NCI-H2227 treated with DMSO at 0.1 percent for 48 hours (cell line): ENCODE measurements at regions not wholly inside any gene's neighbourhood (a gene's known extent, or its start where the extent isn't known, plus 50 kb on each side); places are given as distances from the start of the nearest gene placed in this dataset.
"Not testable (repeated sequence)": the region's sequence is repeated elsewhere in the genome, so short reads cannot be mapped to it uniquely, and the experiment has no call there.

ENCODE experiments used
- DNase-seq: peaks from one replicate; lab custom pipeline; 2025; lab: John Stamatoyannopoulos, UW

GRCh38 chrX:3837958-3838643 is 124.7 kb upstream of the PRKX start:
- DNase-seq: not testable (repeated sequence)

GRCh38 chrX:3837211-3837610 is 123.8 kb upstream of the PRKX start:
- DNase-seq: not testable (repeated sequence)

- not testable (repeated sequence) for DNase-seq
Measured at GRCh38 chrX:3833761-3834542, 120.5 kb upstream of the PRKX start.

DNA sequence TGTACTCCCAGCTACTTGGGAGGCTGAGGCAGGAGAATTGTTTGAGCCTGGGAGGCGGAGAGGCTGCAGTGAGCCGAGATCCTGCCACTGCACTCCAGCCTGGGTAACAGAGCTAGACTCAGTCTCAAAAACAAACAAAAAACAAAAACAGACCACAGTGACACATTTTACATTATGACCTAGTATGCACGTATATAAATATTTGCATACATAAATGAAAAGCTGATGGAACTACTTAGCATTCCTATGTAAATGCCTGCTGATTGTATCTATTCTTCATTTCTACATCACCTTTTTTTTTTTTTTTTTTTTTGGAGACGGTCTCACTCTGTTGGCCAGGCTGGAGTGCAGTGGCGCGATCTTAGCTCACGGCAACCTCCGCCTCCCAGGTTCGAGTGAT is 116.6 kb upstream of the PRKX start:
- not testable (repeated sequence) for DNase-seq

DNA sequence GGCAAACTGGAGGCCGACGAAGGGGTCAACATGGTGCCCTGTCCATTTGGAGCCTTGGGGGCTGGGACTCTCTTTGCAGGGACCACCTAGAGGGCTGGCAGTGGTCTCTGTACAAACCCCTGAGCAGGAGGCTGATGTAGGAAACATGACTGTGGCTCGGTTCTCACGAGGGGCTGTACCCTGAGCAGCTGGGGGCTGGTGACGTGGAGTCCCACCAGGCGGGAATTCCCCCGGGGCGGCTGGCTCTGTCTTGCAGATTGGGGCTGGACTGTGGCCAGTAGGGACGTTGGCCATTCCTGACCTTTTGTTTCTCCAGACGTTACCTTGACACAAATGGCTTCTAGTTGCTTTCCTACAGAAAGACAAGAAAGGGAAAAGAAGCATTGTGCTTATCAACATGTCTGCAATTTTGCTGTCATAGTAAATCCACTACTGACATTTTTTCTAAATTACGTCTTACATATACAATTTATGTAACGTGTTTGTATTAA is 115.6 kb upstream of the PRKX start:
- not testable (repeated sequence) for DNase-seq

DNA sequence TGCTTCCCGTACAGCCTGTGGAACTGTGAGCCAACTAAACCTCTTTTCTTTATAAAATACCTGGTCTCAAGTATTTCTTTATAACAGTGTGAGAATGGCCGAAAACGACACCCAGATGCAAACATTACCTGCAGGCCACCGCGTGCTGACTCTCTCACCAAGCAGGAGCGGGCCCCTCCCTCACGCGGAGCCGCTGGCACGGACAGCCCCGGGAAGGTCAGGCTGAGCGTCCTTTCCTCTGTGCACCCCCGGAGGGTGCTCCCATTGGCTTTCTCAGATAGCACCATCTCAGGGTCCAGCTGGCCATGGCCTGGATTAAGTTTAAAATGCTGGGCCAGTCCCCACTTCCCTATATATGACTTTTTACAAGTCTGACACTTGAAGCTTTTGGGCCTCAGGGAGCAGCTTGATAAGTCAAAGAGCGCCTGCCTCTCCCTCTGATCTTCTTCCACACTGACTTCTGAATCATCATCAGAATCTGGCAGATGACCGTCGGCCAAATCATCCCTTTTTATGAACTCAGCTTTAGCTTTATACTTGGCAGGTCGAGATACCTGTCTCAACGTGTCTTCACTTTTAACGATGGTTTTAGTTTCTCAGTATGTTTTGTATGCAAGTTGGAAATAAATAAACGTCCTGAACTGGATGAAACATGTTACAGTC is 115.1 kb upstream of the PRKX start:
- not testable (repeated sequence) for DNase-seq

DNA sequence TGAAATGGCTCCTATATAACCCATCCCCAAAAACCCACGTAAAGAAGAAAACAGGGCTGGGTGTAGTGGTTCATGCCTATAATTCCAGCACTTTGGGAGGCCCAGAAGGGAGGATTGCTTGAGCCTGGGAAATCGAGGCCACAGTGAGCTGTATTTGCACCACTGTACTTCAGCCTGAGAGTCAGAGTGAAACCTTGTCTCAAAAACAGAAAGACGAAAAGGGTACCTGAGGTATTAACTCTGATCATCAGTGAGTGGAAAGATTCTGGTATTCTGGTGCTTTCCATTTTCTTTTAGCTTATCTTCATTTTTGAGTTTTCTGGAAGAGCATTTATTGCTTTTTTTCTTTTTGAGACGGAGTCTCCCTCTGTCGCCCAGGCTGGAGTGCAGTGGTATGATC is 110.6 kb upstream of the PRKX start:
- not testable (repeated sequence) for DNase-seq

DNA sequence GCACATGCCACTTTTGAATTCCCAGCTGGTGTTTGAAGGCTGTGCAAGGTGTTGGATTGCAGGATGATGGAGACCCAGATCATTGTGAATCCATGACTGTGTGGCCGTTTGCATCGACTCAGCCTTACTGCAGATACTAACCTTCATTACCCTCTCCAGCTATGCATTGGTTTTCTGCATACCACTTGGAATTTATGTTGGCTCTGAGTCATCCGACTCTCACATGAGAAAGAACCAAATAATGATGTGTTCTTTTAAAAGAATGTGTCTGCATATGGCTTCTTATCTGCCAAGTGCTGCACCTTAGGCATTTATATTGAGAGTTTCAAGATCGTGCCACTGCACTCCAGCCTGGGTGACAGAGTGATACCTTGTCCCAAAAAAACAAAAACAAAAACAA is 106.7 kb upstream of the PRKX start:
- no peak for DNase-seq

- not testable (repeated sequence) for DNase-seq
Measured at GRCh38 chrX:3817480-3817879, 104.0 kb upstream of the PRKX start.

- DNase-seq: peak; percentile 20
Measured at GRCh38 chrX:3815896-3816664, 102.6 kb upstream of the PRKX start.

DNA sequence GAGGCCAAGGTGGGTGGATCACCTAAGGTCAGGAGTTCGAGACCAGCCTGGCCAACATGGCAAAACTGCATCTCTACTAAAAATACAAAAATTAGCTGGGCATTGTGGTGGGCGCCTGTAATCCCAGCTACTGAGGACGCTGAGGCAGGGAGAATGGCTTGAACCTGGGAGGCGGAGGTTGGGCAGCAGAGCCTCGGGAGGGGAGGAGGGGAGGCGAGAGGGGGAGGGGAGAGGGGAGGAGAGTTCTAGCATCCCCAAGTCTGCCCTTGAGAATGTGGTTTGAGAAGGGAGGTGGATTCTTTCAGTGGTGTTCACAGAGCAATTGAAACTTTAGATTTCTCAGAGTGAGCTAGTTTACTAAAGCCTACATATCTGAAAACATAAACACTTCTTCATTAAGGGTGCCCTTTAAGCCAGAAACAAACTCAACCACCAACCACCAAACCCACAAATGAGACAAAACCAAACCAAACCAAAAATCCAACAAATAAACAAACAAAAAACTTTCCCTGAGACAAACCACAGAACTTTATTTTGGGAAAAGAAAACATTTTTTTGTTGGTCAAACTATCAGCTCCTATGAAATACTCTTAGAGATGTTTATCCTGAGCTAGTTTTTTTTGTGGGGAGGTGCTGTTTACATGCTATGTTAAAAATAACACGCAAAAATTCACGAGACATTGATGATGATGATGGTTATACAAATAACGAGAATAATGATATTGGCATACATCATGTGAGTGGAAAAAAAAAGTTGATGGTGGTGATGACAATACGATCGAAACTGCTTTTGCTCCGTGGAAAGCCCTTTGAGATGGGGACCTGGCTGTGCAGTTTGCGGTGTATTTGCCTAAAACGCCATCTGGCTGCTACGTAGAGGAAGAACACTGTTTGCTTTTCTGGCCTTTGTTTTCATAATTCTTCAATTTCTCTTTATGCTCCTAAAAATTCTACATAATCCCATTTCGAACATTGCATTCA is 98.2 kb upstream of the PRKX start:
- DNase-seq: peak; percentile 12

DNA sequence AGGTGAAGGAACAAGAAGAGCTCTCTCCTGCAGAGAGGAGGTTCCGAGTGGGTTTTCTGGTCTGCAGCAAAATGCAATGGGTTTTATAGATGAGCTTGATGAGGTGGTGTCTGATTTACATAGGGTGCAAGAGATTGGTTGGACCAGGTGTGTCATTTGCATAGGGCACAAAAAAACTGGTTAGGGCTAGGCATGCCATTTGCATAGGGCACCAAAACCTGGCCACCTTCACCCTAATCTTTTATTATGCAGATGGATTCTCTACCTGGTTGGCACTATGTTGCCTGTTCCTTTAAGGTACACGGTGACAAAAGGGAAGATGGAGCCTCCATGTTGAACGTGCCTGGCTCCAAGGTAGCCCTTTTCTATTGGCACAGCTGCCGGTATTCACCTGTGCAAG is 94.5 kb upstream of the PRKX start:
- no peak for DNase-seq

GRCh38 chrX:3806630-3807029 is 93.2 kb upstream of the PRKX start:
- peak; percentile 4 for DNase-seq

DNA sequence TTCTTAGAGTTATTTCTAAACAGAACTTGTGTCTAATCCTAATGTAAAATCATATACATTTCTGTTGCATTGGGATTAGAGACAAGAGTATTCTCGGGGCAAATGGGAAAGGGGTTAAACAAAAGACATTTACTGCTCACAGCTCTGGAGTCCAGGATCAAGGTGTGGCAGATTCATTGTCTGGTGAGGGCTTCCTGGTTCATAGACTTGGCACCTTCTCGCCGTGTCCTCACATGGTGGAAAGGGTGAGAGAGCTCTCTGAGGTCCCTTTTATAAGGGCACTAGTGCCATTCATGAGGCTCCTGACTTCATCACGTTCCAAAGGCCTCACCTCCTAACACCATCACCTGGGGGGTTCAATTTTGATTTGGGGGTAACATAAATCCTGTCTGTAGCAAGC is 90.3 kb upstream of the PRKX start:
- DNase-seq: no peak

GRCh38 chrX:3803305-3803704 is 89.9 kb upstream of the PRKX start:
- no peak for DNase-seq

DNA sequence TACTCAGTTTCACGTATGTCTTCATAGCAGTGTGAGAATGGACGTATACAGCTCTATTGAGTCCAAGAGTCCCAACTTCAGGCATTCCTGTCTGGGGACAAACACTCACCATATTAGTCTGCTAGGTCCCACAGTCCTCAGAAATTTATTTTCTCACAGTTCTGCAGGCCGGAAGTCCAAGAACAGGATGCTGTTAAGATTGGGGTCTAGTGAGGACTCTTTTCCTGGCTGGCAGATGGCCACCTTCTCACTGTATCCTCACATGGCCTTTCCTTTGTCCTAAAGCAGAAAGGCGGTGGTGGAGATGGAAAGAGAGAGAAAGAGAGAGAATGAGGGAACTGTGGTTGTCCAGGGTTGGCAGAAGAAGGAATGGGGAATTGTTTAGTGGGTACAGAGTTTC is 82.0 kb upstream of the PRKX start:
- DNase-seq: not testable (repeated sequence)

GRCh38 chrX:3791449-3791848 is 78.0 kb upstream of the PRKX start:
- no peak for DNase-seq

DNA sequence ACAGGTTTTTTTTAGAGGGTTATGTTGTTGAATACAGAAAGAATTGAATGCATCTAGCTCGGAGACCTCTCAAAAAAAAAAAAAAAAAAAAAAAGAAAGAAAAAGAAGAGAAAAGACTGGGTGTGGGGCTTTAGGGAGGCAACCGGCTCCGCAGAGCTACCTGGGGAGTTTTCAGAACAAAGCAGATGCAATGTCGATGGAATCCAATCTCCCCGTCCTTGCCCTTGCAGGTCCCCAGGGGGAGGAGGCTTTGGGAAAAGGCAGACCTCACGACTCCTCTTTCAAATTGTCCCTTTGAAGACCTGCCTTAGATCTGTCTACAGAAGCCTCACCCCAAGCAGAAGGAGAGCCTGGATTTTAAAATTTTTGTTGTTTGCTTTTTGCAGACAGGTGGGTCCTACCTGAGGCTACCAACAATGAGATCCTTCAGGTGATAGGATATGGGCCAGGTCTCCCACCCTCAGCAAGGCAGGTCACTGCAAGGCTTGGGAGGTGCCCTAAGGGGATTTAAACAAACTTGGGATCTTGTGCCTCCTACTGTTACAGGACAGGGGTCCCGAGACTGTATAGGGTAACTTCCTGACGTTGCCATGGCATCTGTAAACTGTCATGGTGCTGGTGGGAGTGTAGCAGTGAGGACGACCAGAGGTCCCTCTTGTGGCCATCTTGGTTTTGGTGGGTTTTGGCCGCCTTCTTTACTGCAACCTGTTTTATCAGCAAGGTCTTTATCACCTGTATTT is 75.2 kb upstream of the PRKX start:
- no peak for DNase-seq

DNA sequence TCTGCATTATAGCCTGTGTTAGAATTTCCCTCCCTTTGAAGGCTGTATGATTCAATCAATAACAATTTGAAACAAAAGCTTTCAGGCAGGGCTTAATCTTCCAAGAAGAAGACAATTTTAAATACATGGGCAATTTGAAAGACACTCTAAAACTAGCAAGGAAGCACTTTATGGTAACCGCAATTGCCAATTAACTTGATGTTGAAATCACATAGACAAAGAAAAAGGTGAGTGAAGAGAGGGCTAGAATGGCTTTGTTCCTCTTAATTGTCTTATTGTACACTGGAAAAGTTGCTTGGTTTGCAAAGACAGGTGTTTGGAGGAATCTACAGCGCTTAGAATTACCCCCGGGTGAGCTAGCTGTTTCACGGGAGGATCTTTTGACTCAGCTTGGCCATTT is 74.4 kb upstream of the PRKX start:
- no peak for DNase-seq

GRCh38 chrX:3785822-3786221 is 72.4 kb upstream of the PRKX start:
- DNase-seq: not testable (repeated sequence)
